ENCODE measurements at regions not wholly inside any gene's neighbourhood (a gene's known extent, or its start where the extent isn't known, plus 50 kb on each side); places are given as distances from the start of the nearest gene placed in this dataset.

GRCh38 chr1:177665935-177666334, 303.9 kb downstream of the SEC16B start:
- TF ChIP-seq POLR2A (IDR thresholded peaks at IDR 0.05; ENCODE audit: extremely low read depth, insufficient read length) (no peak), CTCF (IDR thresholded peaks at IDR 0.05; ENCODE audit: low read depth, low read length) (no peak), MYC (IDR thresholded peaks at IDR 0.05; ENCODE audit: low read depth, low read length) (no peak), MAX (IDR thresholded peaks at IDR 0.05; ENCODE audit: low read depth, low read length) (no peak)
